OCI-LY1 (cell line): ENCODE measurements at regions not wholly inside any gene's neighbourhood (a gene's known extent, or its start where the extent isn't known, plus 50 kb on each side); places are given as distances from the start of the nearest gene placed in this dataset.

Experiments
- CTCF ChIP-seq: fragments of 200-600 bp; sonication (generic), shearing (Covaris generic); IDR thresholded peaks from 2 replicates; pipeline ENCODE4 v1.5.1; 2017; ENCODE audit warnings: mild to moderate bottlenecking, antibody characterized with exemption, low read length, moderate library complexity, mixed read lengths
- EZH2 ChIP-seq: fragments of 200-600 bp; sonication (generic), shearing (Covaris generic); IDR thresholded peaks from 2 replicates; pipeline ENCODE4 v1.8.0; 2017; ENCODE audit warnings: borderline replicate concordance, mixed run types, mild to moderate bottlenecking, antibody characterized with exemption, low read length, moderate library complexity, mixed read lengths

GRCh38 chr10:120392245-120392644 is 64.8 kb upstream of the PLPP4 start:
- TF ChIP-seq CTCF (no peak), EZH2 (no peak)
